MM.1S (cell line): ENCODE measurements at regions not wholly inside any gene's neighbourhood (a gene's known extent, or its start where the extent isn't known, plus 50 kb on each side); places are given as distances from the start of the nearest gene placed in this dataset.
"Not testable (repeated sequence)": the region's sequence is repeated elsewhere in the genome, so short reads cannot be mapped to it uniquely, and the experiment has no call there.

Source experiments
- CTCF ChIP-seq: fragments of 300-600 bp; sonication (generic); IDR thresholded peaks from 2 replicates; pipeline ENCODE4 v1.5.1; 2016; ENCODE audit warnings: antibody characterized with exemption, low read length, mixed read lengths
- EZH2 ChIP-seq: fragments of 300-600 bp; sonication (generic); optimal IDR thresholded peaks from 2 replicates; pipeline ENCODE3; 2017; ENCODE audit warnings: low read depth, mild to moderate bottlenecking, antibody characterized with exemption, low read length, mixed read lengths
- EZH2phosphoT487 ChIP-seq: fragments of 300-600 bp; sonication (generic); IDR thresholded peaks from 2 replicates; pipeline ENCODE4 v1.6.1; 2018; ENCODE audit warnings: antibody characterized with exemption, low read length

DNA sequence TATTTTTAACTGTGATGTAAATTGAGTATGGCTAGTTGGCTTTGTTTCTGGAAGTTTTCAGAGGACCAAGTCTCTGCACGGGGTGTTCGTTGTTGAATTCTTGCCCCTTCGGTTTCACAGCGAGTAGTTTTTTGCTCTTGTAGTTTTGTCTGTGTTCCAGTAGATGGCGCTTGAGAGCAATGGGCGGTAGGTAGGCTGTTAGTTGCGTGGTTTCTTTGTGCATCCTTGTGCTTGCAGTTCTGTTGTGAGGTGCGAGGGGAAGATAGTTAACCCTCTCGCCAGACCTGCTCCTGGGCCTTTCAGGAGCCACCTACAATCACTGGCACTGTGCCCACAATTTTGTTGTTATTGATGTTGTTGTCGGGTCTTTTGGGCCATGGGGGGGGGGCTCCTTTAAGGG, 118.1 kb downstream of the SPIN4 start:
- not testable (repeated sequence) for TF ChIP-seq CTCF, EZH2phosphoT487, EZH2
